A549 (cell line): ENCODE measurements at regions not wholly inside any gene's neighbourhood (a gene's known extent, or its start where the extent isn't known, plus 50 kb on each side); places are given as distances from the start of the nearest gene placed in this dataset.
"Not testable (repeated sequence)": the region's sequence is repeated elsewhere in the genome, so short reads cannot be mapped to it uniquely, and the experiment has no call there.

Source experiments
- ATAC-seq, 2 experiments: fragments of 200-7000 bp in 1 of 2; fragments of >200 bp in 1 of 2; cut with Nextera tagmentation in 1 of 2; cut with Tn5 transposase in 1 of 2; 3 replicates each; pipeline versions ENCODE4 v1.8.0 to v1.9.1; 2018 to 2020; ENCODE audit warnings: mild to moderate bottlenecking in 1 of 2, moderate library complexity in 1 of 2
- CTCF ChIA-PET: fragments of 300-600 bp; sonication (Branson Sonifier 250); formaldehyde crosslinking; extraction: SDS; loops from one replicate; lab custom pipeline; 2021; ENCODE audit warnings: antibody characterized with exemption, inconsistent platforms; lab: Yijun Ruan, JAX
- POLR2A ChIA-PET: fragments of 350-600 bp; formaldehyde crosslinking; extraction: SDS; loops from one replicate; lab custom pipeline; 2021; ENCODE audit warnings: antibody characterized with exemption, inconsistent platforms; lab: Yijun Ruan, JAX
- DNase-seq, 2 experiments: peaks; one replicate each; pipeline versions ENCODE4 v3.0.0 to v3.0.0-alpha.2; 2011 to 2016; ENCODE audit warnings: low read depth in 1 of 2, low spot score in 1 of 2
- FAIRE-seq: peaks from 2 replicates; lab custom pipeline; 2011; peaks lifted over from hg19 to GRCh38; lab: Jason Lieb, UNC
- H3K27ac ChIP-seq, 2 experiments: fragments of >200 bp; sonication (Bioruptor Twin); formaldehyde crosslinking; 3 replicates each; pipeline ENCODE4 v1.5.1; 2016 to 2017
- H3K4me1 ChIP-seq: fragments of >200 bp; sonication (Bioruptor Twin); formaldehyde crosslinking; 3 replicates; pipeline ENCODE4 v1.6.1; 2016
- H3K4me2 ChIP-seq: fragments of >200 bp; sonication (Bioruptor Twin); formaldehyde crosslinking; 3 replicates; pipeline ENCODE4 v1.6.1; 2016
- H3K4me3 ChIP-seq: fragments of >200 bp; sonication (Bioruptor Twin); formaldehyde crosslinking; 3 replicates; pipeline ENCODE4 v1.5.1; 2016
- H3K9me3 ChIP-seq: fragments of >200 bp; sonication (Bioruptor Twin); formaldehyde crosslinking; 3 replicates; pipeline ENCODE4 v1.6.1; 2016
- CBX2 ChIP-seq: fragments of 200-600 bp; sonication (generic); IDR thresholded peaks from 2 replicates; pipeline ENCODE4 v1.6.1; 2016; ENCODE audit warnings: low read depth, mild to moderate bottlenecking, borderline replicate concordance
- CTCF ChIP-seq: fragments of >200 bp; sonication (Bioruptor Twin); formaldehyde crosslinking; IDR thresholded peaks from 3 replicates; pipeline ENCODE4 v1.5.1; 2016
- FOXS1 ChIP-seq: fragments of 250-450 bp; sonication (Bioruptor Pico); IDR thresholded peaks from 2 replicates; pipeline ENCODE4 v1.5.0; 2020; ENCODE audit warnings: mild to moderate bottlenecking, moderate library complexity
- HOXB5 ChIP-seq: fragments of 250-450 bp; sonication (Bioruptor Pico); IDR thresholded peaks from 2 replicates; pipeline ENCODE4 v1.5.0; 2020; ENCODE audit warnings: mild to moderate bottlenecking, moderate library complexity
- KDM1A ChIP-seq: fragments of 200-600 bp; sonication (generic); IDR thresholded peaks from 2 replicates; pipeline ENCODE4 v1.6.1; 2016; ENCODE audit warnings: low read depth, mild to moderate bottlenecking
- KDM5A ChIP-seq: fragments of 200-600 bp; sonication (generic); IDR thresholded peaks from 2 replicates; pipeline ENCODE4 v1.6.1; 2016; ENCODE audit warnings: antibody characterized with exemption, mild to moderate bottlenecking
- NFE2L2 ChIP-seq: fragments of 150-350 bp; conservative IDR thresholded peaks from 2 replicates; pipeline ENCODE4 v1.6.1; 2014; ENCODE audit warnings: low read length
- PHF8 ChIP-seq: fragments of 200-600 bp; sonication (generic); IDR thresholded peaks from 2 replicates; pipeline ENCODE4 v1.6.1; 2016; ENCODE audit warnings: low read depth, mild to moderate bottlenecking, antibody characterized with exemption, moderate library complexity, borderline replicate concordance
- TFCP2L1 ChIP-seq: fragments of 250-450 bp; sonication (Bioruptor Pico); IDR thresholded peaks from 2 replicates; pipeline ENCODE4 v1.5.0; 2021; ENCODE audit warnings: mild to moderate bottlenecking
- ZC3H11A ChIP-seq: fragments of 450-650 bp; IDR thresholded peaks from 2 replicates; pipeline ENCODE4 v1.6.1; 2014; ENCODE audit warnings: antibody characterized with exemption, mild to moderate bottlenecking
- WGBS: methylation state at CpG from one replicate; pipeline ENCODE4 v1.1.6; 2017; ENCODE audit errors: missing lambda C conversion rate; 5-methylcytosine and 5-hydroxymethylcytosine counted together

- H3K4me2 ChIP-seq, POLR2A ChIA-PET, FAIRE-seq, H3K9me3 ChIP-seq, H3K4me3 ChIP-seq: not testable (repeated sequence)
- WGBS, result 86% methylated on average over 1 of the region's 17 CpGs
- H3K4me1 ChIP-seq, result peaks cover 23% of the 10 kb centered on the region
- peak overlapping the region in 1 of 2 experiments; percentile 74; a peak in 2 of 6 replicates for H3K27ac ChIP-seq
- ATAC-seq (peak; percentile 56 to 78), DNase-seq (peak in 1 of 2 experiments; percentile 79)
- CTCF ChIA-PET, result interaction anchor here (1.1 kb wide), 1 partner anchor 12 kb away, joined by 3 read pairs; no protein-coding TSS in a partner anchor
Measured at GRCh38 chr12:131224226-131225065, 270.7 kb downstream of the ADGRD1 start.

- ATAC-seq, result peak in 1 of 2 experiments; percentile 20; a peak in 1 of 6 replicates
- WGBS, result 47% methylated on average over 7 of the region's 12 CpGs
- CTCF ChIA-PET, H3K27ac ChIP-seq, H3K4me2 ChIP-seq, FAIRE-seq, H3K9me3 ChIP-seq, POLR2A ChIA-PET, H3K4me3 ChIP-seq, DNase-seq: not testable (repeated sequence)
- peaks cover 28% of the 10 kb centered on the region for H3K4me1 ChIP-seq
Measured at GRCh38 chr12:131225066-131225380, 271.3 kb downstream of the ADGRD1 start.

GRCh38 chr12:131226345-131227265, 272.9 kb downstream of the ADGRD1 start:
- ATAC-seq (peak; percentile 19 to 29; a peak in 3 of 6 replicates), FAIRE-seq (no peak), DNase-seq (no peak)
- POLR2A ChIA-PET, result no interaction called here
- Histone ChIP-seq H3K27ac (peak overlapping the region in 1 of 2 experiments; percentile 65; a peak in 3 of 6 replicates), H3K4me2 (no peak overlapping the region), H3K9me3 (no peaks in the 10 kb centered on the region), H3K4me3 (no peak overlapping the region), H3K4me1 (peaks cover 24% of the 10 kb centered on the region)
- CTCF ChIA-PET, result no interaction called here
- no peak for TF ChIP-seq ZC3H11A
- TF ChIP-seq NFE2L2, result no peak
- no peak for TF ChIP-seq FOXS1 (CRISPR knock-in tag)
- no peak for TF ChIP-seq PHF8
- WGBS, result 71% methylated on average over 12 of the region's 12 CpGs

GRCh38 chr12:131227641-131228040, 273.9 kb downstream of the ADGRD1 start:
- CTCF ChIA-PET, result interaction anchor here (0.9 kb wide), 1 partner anchor 227 kb away, joined by 3 read pairs; no protein-coding TSS in a partner anchor
- DNase-seq, H3K4me3 ChIP-seq, FAIRE-seq, ATAC-seq, POLR2A ChIA-PET, H3K4me2 ChIP-seq, H3K9me3 ChIP-seq: not testable (repeated sequence)
- WGBS, result 95% methylated on average over 15 of the region's 22 CpGs
- peaks cover 13% of the 10 kb centered on the region for H3K4me1 ChIP-seq
- peak overlapping the region in 1 of 2 experiments; percentile 53; a peak in 1 of 6 replicates for H3K27ac ChIP-seq

GRCh38 chr12:131229079-131229425, 275.3 kb downstream of the ADGRD1 start:
- H3K4me3 ChIP-seq, POLR2A ChIA-PET, H3K4me2 ChIP-seq, ATAC-seq, H3K9me3 ChIP-seq, FAIRE-seq, DNase-seq: not testable (repeated sequence)
- CTCF ChIA-PET, result interaction anchor here (1.3 to 1.6 kb wide), 2 partner anchors 226 to 485 kb away, joined by 3 read pairs; no protein-coding TSS in a partner anchor
- Histone ChIP-seq H3K4me1 (peaks cover 14% of the 10 kb centered on the region), H3K27ac (peak overlapping the region; percentile 58 to 89; a peak in 5 of 6 replicates)
- 98% methylated on average over 7 of the region's 7 CpGs for WGBS

GRCh38 chr12:131229426-131230339, 276.0 kb downstream of the ADGRD1 start:
- FAIRE-seq, result no peak
- TF ChIP-seq ZC3H11A (no peak), PHF8 (no peak), CTCF (no peak), KDM1A (no peak), TFCP2L1 (CRISPR knock-in tag) (no peak), KDM5A (no peak), HOXB5 (no peak), CBX2 (no peak)
- TF ChIP-seq, all 56 proteins: peak for 0
- ChIA-PET CTCF (interaction anchor here (1.3 to 1.6 kb wide), 3 partner anchors 96 to 485 kb away, joined by 3 read pairs; no protein-coding TSS in a partner anchor), POLR2A (no interaction called here)
- Histone ChIP-seq H3K4me2 (peak overlapping the region; percentile 29; the same call in 2 of the 3 replicates), H3K4me3 (no peak overlapping the region), H3K9me3 (peaks cover 9% of the 10 kb centered on the region; the same call in 2 of the 3 replicates), H3K4me1 (peaks cover 19% of the 10 kb centered on the region), H3K27ac (peak overlapping the region; percentile 58 to 89)
- ATAC-seq (peak in 1 of 2 experiments; percentile 17; a peak in 1 of 6 replicates), DNase-seq (no peak)
- WGBS, result 51% methylated on average over 16 of the region's 17 CpGs
